ENCODE measurements at regions not wholly inside any gene's neighbourhood (a gene's known extent, or its start where the extent isn't known, plus 50 kb on each side); places are given as distances from the start of the nearest gene placed in this dataset.

- DNase-seq, result no peak
Measured at GRCh38 chr1:10897981-10898728, 101.7 kb upstream of the CASZ1 start.

- no peak for DNase-seq
Measured at GRCh38 chr1:10898921-10899320, 102.5 kb upstream of the CASZ1 start.

- DNase-seq, result no peak
Measured at GRCh38 chr1:10899490-10900250, 103.2 kb upstream of the CASZ1 start.

- DNase-seq, result no peak
Measured at GRCh38 chr1:10900251-10900651, 103.8 kb upstream of the CASZ1 start.

GRCh38 chr1:10900691-10901090 lies 104.2 kb upstream of the CASZ1 start:
- DNase-seq, result no peak

- no peak for DNase-seq
Measured at GRCh38 chr1:10901091-10901890, 104.8 kb upstream of the CASZ1 start.

- DNase-seq, result no peak
Measured at GRCh38 chr1:10901891-10902805, 105.7 kb upstream of the CASZ1 start.

- DNase-seq, result no peak
Measured at GRCh38 chr1:10903421-10903820, 107.0 kb upstream of the CASZ1 start.

GRCh38 chr1:10903821-10904220 lies 107.4 kb upstream of the CASZ1 start:
- DNase-seq, result no peak

- DNase-seq, result peak; percentile 53
Measured at GRCh38 chr1:10904396-10905358, 107.8 kb upstream of the TARDBP start.

GRCh38 chr1:10905841-10906655 lies 106.4 kb upstream of the TARDBP start:
- no peak for DNase-seq

GRCh38 chr1:10906866-10907519 lies 105.5 kb upstream of the TARDBP start:
- DNase-seq, result no peak

- no peak for DNase-seq
Measured at GRCh38 chr1:10908266-10908665, 104.2 kb upstream of the TARDBP start.

- DNase-seq, result peak; percentile 81
Measured at GRCh38 chr1:10909697-10910680, 102.5 kb upstream of the TARDBP start.

- DNase-seq, result no peak
Measured at GRCh38 chr1:10910681-10911489, 101.6 kb upstream of the TARDBP start.

- DNase-seq, result no peak
Measured at GRCh38 chr1:10911490-10912166, 100.8 kb upstream of the TARDBP start.

- DNase-seq, result no peak
Measured at GRCh38 chr1:10912441-10912840, 100.0 kb upstream of the TARDBP start.

Measured in activated gamma-delta T cell treated with Interleukin-2 at 50 U/mL for 16 hours (primary cell).